Right lobe of liver (tissue), 6 donors: ENCODE measurements at regions not wholly inside any gene's neighbourhood (a gene's known extent, or its start where the extent isn't known, plus 50 kb on each side); places are given as distances from the start of the nearest gene placed in this dataset.

Experiments
- ATAC-seq, 4 donors: fragments of 200-7000 bp; cut with Tn5 transposase; one replicate each; pipeline ENCODE4 v1.9.1; 2020; ENCODE audit warnings: mild to moderate bottlenecking in 4 of 4, moderate library complexity in 4 of 4
- DNase-seq, 3 donors: peaks; one replicate each; pipeline ENCODE4 v3.0.0-alpha.2; 2020
- H3K27ac ChIP-seq, 3 donors: fragments of 200-600 bp; one replicate each; pipeline ENCODE4 v1.8.0; 2022
- H3K27me3 ChIP-seq, 2 donors: fragments of 200-600 bp; one replicate each; pipeline ENCODE4 v1.8.0; 2022
- H3K36me3 ChIP-seq, 4 donors: fragments of 200-600 bp; sonication (generic) in 1 of 4; one replicate each; pipeline versions ENCODE4 v1.5.1 to v1.8.0; 2017 to 2022; ENCODE audit warnings: control low read depth in 1 of 4
- H3K4me1 ChIP-seq, 4 donors: fragments of 200-600 bp; sonication (generic) in 1 of 4; one replicate each; pipeline versions ENCODE4 v1.5.1 to v1.8.0; 2017 to 2022; ENCODE audit warnings: control low read depth in 1 of 4
- H3K4me3 ChIP-seq, 3 donors: fragments of 200-600 bp; one replicate each; pipeline ENCODE4 v1.8.0; 2022
- H3K9me3 ChIP-seq, 4 donors: fragments of 200-600 bp; sonication (generic) in 1 of 4; one replicate each; pipeline versions ENCODE4 v1.5.1 to v1.8.0; 2017 to 2022; ENCODE audit warnings: control low read depth in 1 of 4
- POLR2A ChIP-seq: fragments of 450-650 bp; IDR thresholded peaks from one replicate; pipeline ENCODE4 v1.6.1; 2017; ENCODE audit warnings: antibody characterized with exemption, mild to moderate bottlenecking
- WGBS: methylation state at CpG from one replicate; pipeline ENCODE4 v1.1.6; 2018; ENCODE audit warnings: low coverage, low lambda C conversion rate; ENCODE audit not compliant: insufficient coverage; ENCODE audit errors: missing lambda C conversion rate; 5-methylcytosine and 5-hydroxymethylcytosine counted together
- intact Hi-C, 2 donors: fragments of 100-400 bp; cut with DNase I; formaldehyde crosslinking; loops; one replicate each; pipeline versions ENCODE4 v1.11.2 to v1.14.1; 2022
- TF ChIP-seq, protein P1 (sequence below), 4 donors: fragments of 200-600 bp in 3 of 4; fragments of 450-650 bp in 1 of 4; IDR thresholded peaks; one replicate each; pipeline versions ENCODE4 v1.5.1 to v1.8.0; 2016 to 2022; ENCODE audit warnings: antibody characterized with exemption in 4 of 4, mild to moderate bottlenecking in 2 of 4
- donor health status: DM: no; HTN: yes; CAD: no.
- donor health status: DM: no; HTN: no; CAD: no.
- donor health status: DM: no; HTN: no; CAD: no.
- donor health status: DM: no; HTN: yes; CAD: no.
- donor health status: DM: no; HTN: yes; CAD: no.

DNA sequence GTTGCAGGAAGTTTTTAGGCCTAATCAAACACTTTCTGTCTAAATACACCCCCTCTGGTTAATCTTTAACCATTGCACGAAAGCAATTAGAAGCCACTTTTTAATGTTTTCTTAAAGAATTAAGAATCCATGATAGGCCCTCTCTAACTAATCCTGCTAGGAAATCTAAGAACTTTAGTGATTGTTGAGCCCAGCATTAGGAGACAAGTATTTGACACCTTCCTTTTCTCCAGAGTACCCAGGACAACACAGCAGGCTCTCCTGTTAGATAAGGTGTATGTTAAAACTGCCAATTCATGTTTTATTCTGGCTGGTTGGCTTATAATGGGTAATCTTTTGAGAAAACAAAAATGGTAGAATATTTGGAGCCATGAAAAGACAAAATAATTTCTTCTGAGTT, 95.0 kb downstream of the ALX1 start:
- peak in 1 of 4 donors; percentile 20 for ATAC-seq

DNA sequence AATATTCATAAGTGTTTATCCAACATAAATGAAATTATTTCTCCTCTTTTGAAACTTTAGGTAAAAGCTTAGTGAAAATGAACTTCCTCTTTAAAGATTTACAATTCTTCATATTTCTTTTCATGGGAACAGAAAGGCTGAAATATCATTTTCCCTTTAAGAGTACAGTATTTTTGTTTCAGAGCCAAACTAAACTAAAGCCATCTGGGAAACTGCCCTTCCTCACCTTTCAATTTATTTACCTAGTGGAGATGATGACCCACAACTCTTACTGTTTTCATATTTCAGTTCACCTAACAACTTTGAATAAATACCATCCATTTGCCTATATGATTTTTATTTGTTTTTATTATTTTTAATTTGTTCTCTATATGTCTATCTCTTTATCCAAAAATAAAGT, 105.4 kb downstream of the ALX1 start:
- H3K9me3 ChIP-seq, result no peaks in the 10 kb centered on the region
- H3K36me3 ChIP-seq, result no peaks in the 10 kb centered on the region
- H3K4me3 ChIP-seq, result no peak overlapping the region
- DNase-seq (no peak), ATAC-seq (no peak)
- no peaks in the 10 kb centered on the region for H3K27me3 ChIP-seq
- H3K4me1 ChIP-seq, result no peaks in the 10 kb centered on the region
- no peak overlapping the region for H3K27ac ChIP-seq
- TF ChIP-seq POLR2A, result no peak
- TF ChIP-seq, protein P1, sequence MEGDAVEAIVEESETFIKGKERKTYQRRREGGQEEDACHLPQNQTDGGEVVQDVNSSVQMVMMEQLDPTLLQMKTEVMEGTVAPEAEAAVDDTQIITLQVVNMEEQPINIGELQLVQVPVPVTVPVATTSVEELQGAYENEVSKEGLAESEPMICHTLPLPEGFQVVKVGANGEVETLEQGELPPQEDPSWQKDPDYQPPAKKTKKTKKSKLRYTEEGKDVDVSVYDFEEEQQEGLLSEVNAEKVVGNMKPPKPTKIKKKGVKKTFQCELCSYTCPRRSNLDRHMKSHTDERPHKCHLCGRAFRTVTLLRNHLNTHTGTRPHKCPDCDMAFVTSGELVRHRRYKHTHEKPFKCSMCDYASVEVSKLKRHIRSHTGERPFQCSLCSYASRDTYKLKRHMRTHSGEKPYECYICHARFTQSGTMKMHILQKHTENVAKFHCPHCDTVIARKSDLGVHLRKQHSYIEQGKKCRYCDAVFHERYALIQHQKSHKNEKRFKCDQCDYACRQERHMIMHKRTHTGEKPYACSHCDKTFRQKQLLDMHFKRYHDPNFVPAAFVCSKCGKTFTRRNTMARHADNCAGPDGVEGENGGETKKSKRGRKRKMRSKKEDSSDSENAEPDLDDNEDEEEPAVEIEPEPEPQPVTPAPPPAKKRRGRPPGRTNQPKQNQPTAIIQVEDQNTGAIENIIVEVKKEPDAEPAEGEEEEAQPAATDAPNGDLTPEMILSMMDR (IDR thresholded peaks at IDR 0.05), result no peak
- intact Hi-C loops, result no loop called here

More for the DNA sequence above, 95.0 kb downstream of the ALX1 start:
- 27% methylated on average over 1 of the region's 1 CpG for WGBS
- TF ChIP-seq POLR2A, result no peak
- TF ChIP-seq, protein P1 (IDR thresholded peaks at IDR 0.05), result no peak
- no peak overlapping the region for H3K27ac ChIP-seq
- H3K27me3 ChIP-seq, result no peaks in the 10 kb centered on the region
- H3K4me1 ChIP-seq, result no peaks in the 10 kb centered on the region
- H3K4me3 ChIP-seq, result no peak overlapping the region
- H3K36me3 ChIP-seq, result no peaks in the 10 kb centered on the region
- intact Hi-C loops, result no loop called here
- no peaks in the 10 kb centered on the region for H3K9me3 ChIP-seq
- no peak for DNase-seq

DNA sequence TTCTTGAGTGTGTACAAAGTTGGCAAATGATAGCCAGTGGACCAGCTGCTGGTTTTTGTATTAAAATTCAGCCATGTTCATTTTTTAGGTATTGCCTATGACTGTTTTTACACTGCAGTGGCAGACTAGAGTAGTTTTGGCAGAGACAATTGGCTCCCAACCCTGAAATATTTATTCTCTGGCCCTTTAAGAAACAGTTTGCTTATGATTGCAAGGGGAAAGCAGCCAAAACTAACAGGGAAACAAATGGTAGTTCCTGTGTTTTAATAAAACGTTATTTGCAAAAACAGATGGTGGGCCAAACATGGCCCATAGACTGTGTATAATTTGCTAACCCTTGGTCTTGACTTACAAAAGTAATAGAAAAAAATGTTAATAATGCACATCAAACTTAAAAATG, 110.2 kb downstream of the ALX1 start:
- no peaks in the 10 kb centered on the region for H3K27me3 ChIP-seq
- no peaks in the 10 kb centered on the region for H3K4me1 ChIP-seq
- DNase-seq, result no peak
- WGBS, result 0% methylated on average over 1 of the region's 1 CpG
- no peaks in the 10 kb centered on the region for H3K36me3 ChIP-seq
- H3K9me3 ChIP-seq, result no peaks in the 10 kb centered on the region
- intact Hi-C loops, result no loop called here
- no peak for ATAC-seq
- H3K4me3 ChIP-seq, result no peak overlapping the region
- TF ChIP-seq, protein P1 (IDR thresholded peaks at IDR 0.05), result no peak
- TF ChIP-seq POLR2A, result no peak
- H3K27ac ChIP-seq, result no peak overlapping the region

- intact Hi-C loops, result no loop called here
- Histone ChIP-seq H3K4me1 (no peaks in the 10 kb centered on the region), H3K36me3 (no peaks in the 10 kb centered on the region), H3K27ac (no peak overlapping the region), H3K9me3 (no peaks in the 10 kb centered on the region), H3K4me3 (no peak overlapping the region), H3K27me3 (no peaks in the 10 kb centered on the region)
- TF ChIP-seq, protein P1 (IDR thresholded peaks at IDR 0.05), result no peak
- TF ChIP-seq POLR2A, result no peak
- ATAC-seq (no peak), DNase-seq (no peak)
- 67% methylated on average over 1 of the region's 1 CpG for WGBS
Observed at GRCh38 chr12:85392508-85392907, 112.5 kb downstream of the ALX1 start.

- TF ChIP-seq, protein P1 (IDR thresholded peaks at IDR 0.05), result no peak
- TF ChIP-seq POLR2A, result no peak
- no peaks in the 10 kb centered on the region for H3K4me1 ChIP-seq
- no peaks in the 10 kb centered on the region for H3K9me3 ChIP-seq
- ATAC-seq (no peak), DNase-seq (no peak)
- H3K27me3 ChIP-seq, result no peaks in the 10 kb centered on the region
- no peaks in the 10 kb centered on the region for H3K36me3 ChIP-seq
- intact Hi-C loops, result no loop called here
- no peak overlapping the region for H3K27ac ChIP-seq
- H3K4me3 ChIP-seq, result no peak overlapping the region
Observed at GRCh38 chr12:85393606-85394005, 113.6 kb downstream of the ALX1 start.
